GM19372 (cell line): ENCODE measurements at regions not wholly inside any gene's neighbourhood (a gene's known extent, or its start where the extent isn't known, plus 50 kb on each side); places are given as distances from the start of the nearest gene placed in this dataset.
A peak's percentile ranks its signal among the peaks of the same experiment; 100 is the strongest.
"Not testable (repeated sequence)": the region's sequence is repeated elsewhere in the genome, so short reads cannot be mapped to it uniquely, and the experiment has no call there.

ENCODE experiments used
- ATAC-seq: cut with Tn5 transposase; IDR thresholded peaks from one replicate; pipeline ENCODE4 v1.9.1; 2021; ENCODE audit warnings: mild to moderate bottlenecking, low read depth, moderate library complexity; ENCODE audit not compliant: unreplicated experiment

DNA sequence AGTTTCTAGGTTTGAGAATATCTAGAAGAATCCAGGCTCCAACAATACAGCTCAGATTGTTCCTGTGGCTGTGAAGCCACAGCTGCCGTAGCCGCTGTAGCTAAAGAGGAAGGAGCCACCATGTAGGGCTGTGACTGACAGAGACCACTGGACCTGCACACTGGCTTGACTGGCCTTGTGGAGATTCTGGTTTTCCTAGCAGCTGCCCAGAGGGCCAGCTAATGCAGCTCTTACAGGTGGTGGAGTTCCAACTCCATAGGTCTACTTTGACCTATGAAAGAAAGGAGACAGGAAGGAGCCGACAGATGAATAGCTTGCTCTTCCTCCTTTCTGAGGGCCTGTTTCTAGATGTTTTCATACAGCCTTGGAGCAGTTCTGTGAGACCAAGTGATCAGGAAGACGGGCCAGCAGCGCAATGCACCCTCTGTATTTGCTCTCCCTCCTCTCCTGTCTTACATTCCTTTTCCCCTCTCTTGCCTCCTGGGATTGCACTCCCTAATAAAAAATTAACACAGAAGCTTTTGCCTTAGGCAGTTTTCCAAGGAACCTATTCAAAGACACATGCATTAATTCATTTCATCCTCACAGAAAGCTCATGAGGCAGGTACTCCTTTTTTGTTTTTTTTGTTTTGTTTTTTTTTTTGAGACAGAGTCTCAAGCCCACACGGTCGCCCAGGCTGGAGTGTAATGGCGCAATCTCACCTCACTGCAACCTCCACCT, 51.8 kb upstream of the MYB start:
- ATAC-seq: peak; percentile 52

DNA sequence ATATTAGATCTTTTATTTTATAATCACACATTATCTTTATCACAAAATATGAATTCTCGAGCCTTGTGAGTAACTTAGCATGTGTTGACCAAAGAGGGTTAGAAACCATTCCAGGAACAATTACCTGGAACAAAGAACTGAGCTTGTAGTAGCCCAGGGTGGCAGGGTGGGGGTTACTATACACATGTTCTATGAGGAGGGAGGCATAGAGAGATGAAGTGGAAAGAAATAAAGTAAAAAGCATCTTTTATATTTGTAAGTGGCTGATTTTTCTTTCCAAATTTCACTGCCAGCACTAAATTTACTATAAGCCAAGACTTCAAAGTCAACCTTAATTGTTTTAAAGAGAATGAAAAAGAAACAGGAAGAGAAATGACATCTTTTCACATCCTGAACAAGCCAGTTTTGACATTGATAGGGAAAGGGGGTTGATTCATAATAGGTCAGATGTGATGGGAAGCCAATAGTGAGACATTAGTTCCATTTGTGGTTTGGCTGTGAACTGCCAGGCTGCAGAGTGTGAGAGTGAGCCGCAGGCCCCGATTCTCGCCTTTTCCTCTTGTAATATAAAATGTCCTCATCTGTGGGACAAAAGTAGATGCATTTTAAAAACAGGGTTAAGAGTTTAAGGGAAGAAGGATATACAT, 52.7 kb upstream of the MYB start:
- peak; percentile 81 for ATAC-seq

DNA sequence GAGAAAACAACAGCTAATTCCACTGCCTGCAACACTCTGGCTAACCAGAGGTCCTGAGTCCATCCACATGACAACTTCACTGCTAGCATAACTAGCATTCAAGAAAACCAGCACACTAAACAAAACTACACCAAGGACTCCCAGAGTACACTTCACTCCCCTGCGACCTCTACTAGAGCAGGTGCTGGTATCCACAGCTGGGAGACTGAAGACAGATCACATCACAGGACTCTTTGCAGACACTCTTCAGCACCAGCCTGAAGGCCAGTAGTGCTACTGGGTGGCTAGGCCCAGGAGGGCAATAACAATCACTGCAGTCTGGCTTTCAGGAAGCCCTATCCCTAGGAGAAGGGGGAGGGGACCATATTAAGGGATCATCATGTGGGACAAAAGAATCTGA, 54.4 kb upstream of the MYB start:
- ATAC-seq: no peak

DNA sequence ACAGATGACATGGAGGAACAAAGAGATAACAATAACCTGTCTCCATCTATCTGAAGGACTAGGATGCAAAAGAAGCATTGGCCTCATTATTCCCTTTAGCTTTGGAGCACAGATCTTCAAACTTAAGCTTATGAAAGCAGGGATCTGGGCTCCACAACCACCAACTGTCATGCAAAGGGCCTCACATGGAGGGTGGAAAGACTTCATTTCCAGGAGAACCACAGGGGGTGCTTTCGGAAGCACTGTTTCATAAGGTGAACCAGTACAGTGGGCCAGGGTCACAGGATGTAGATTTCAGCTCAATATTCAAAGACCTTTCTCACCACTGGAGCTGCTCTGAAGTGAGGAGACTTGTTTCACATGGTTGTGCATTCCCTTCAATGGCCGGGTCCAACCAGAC, 55.1 kb upstream of the MYB start:
- no peak for ATAC-seq

DNA sequence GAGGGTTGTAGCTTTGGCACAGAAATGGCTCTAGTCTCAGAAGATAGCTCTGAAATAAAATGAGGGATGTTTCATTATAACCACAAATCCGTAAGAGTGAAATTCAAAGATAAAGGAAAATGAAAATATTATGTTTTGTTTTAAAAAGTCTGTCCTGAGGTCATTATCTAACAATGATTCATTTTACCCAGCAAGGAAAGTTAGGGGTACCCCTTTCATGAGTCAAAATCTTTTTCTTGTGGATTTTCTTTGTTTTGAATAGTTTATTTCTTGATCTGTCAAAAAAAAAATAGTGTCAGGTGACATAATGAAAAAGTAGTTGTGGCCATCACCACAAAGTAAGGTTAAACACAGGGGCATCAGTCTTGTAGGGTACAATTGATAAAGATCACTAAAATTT, 59.7 kb upstream of the MYB start:
- no peak for ATAC-seq

DNA sequence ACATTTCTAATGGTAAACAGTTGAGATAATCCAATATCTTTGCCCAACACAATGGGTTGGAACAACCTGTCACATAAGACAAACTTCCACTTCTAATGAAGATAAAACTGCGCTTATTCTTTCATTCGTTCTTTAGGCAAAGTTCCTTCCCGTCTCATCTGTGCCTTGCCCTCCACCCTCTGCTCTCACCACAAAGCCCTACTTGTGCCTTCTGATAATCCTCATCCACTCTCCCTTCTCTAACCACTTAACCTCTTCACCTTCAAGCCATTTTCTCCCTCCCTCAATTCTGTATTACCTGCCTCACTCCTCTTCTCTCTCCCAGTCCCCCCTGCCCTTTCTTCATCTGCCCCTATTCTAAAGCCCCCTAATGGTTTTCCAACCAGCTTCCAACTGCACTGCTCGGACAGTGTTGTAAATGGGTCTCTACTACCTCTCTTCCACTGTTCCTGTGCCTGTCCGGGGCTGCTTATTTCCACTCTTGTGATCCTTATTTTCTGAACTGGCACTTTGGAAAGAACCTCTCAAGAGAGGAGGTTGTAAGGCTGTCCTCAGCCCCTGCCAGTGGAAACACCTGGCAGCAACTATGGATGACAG, 62.9 kb upstream of the MYB start:
- no peak for ATAC-seq

DNA sequence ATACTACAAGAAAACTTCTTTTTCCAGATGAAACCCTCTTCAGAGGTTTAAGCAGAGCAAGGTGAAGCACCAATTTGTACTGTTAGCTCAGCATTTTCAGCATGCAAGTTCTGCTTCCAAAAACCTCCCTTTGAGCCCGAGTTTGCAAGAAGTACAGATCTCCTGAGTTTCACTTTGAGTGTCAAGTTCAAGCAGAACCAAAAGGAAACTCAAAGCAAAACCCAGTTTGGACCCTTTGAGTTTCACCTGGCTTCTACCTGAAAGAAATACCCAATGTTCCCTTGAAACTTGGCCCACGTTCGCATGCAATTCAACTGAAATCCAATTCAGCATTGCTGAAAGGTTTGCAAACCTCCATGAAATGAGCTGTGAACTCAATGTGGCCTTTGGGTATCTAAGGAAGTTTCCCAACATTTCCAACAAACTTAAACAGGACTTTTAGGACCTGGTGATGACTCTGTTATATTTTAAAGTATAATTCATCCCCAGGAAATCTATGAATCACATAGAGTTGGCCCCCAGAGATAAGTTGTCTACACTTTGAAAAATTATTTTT, 62.9 kb upstream of the HBS1L start:
- ATAC-seq: no peak

DNA sequence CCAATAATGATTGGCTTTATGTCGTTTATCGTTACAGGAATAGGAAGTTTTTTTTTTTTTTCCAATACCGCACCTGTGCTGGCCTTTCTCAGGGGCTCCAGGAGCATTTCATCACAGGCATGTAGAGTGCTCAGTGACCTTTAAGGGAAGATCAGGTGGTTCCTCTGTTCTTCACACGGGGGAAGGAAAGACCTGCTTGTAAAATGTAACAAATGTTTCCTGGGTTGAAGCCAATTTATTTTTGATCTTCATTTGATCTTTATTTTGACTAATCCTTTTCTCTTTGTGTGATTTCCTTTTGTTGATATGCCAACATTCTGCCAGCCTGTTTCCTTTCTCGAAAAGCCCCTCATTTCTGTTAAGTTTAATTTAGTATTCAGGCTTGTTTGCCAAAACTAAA, 61.9 kb upstream of the HBS1L start:
- no peak for ATAC-seq

DNA sequence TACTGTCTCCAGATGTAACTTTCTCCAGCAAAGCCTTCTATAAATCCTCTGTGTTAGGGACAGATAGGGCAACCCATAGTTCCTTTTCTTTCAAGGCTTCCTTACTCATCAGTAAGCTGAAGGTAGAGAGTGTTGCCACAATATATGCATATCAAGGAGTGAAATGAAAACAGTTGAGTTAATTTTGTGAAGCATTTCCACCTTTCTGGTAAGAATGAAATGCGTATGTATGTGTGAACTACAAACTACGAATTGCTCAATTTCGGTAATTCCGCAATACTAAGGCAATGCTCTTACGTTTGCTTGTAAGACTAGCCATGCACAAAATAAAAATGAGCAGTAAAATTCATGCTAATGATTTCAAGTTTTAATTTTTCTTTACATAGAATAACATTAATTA, 61.2 kb upstream of the HBS1L start:
- no peak for ATAC-seq

DNA sequence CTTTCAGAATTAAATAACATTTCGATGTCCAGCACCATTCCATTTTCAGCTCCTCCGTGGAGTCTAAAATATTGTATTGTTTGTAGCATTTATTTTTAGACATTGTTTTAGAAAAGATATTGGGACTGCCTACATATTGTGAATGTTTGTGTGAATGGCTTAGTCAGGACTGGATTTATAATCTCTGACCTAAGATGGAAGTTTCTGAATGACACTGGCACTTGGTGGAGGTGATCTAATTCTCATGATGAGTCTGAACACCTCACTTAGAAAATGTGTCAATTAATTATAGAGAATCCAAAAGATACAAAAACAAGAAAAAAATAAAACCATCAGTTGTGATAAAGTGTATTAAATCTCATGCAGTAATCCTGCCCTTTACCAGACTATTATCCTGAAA, 60.8 kb upstream of the HBS1L start:
- no peak for ATAC-seq

DNA sequence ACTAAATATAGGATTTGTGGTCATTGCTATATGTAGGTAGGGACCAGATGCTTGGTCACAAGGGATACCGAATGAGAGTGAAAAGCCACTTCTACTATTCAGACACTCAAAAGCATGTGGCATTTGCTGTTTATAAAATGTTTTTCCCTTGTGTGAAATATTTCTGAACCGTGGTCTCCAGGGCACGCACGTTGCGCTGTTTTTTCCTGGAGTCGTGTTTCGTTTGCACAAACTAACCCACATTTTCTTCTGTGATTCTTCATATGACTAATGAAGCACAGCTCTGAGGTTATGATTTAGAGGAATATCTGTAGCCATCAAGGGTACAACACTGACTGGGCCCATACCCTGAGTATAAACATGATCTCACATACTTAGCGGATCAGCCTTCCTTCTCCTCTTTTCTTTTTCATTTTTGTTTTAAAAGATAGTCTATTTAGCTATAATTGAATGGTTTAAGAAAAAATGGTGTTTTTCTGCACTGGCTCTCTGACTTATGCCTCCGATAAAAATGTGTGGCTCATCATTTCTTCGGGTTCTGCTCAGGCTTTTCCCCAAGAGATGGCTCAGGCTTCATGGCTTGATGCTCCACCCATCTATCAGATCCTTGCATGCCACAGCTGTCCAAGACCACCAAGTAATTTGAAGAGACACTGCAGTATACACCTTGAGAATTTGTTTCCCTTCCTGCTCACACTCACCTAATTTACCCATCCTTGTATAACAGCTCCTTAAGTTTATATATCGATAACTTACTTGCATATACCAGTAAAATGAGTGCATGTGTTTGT, 59.9 kb upstream of the HBS1L start:
- ATAC-seq: peak; percentile 65

DNA sequence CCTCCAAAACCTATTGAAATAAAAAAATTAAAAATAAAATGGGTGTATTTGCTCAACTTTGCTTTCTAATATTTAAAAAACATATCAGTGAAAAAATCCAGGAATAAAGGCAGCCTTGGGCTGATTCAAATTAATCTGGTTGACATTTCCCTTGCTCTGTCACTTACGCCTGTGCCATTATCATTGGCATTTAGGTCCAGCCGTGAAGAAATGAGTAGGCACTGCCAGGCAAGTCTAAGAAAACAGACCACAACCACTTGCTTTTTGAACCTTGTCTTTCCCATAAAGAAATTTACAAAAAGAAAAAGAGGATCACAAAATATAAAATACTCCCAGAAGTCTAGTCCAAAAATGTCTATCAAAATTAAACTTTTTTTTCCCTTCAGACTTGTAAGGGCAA, 59.2 kb upstream of the HBS1L start:
- no peak for ATAC-seq

DNA sequence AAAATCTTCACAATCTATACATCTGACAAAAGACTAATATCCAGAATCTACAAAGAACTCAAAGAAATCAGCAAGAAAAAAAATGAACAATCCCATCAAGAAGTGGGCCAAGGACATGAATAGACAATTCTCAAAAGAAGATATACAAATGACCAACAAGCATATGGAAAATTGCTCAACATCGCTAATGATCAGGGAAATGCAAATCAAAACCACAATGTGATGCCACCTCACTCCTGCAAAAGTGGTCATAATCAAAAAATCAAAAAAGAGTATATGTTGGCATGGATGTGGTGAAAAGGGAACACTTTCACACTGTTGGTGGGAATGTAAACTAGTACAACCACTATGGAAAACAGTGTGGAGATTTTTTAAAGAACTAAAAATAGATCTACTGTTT, 58.3 kb upstream of the HBS1L start:
- not testable (repeated sequence) for ATAC-seq

DNA sequence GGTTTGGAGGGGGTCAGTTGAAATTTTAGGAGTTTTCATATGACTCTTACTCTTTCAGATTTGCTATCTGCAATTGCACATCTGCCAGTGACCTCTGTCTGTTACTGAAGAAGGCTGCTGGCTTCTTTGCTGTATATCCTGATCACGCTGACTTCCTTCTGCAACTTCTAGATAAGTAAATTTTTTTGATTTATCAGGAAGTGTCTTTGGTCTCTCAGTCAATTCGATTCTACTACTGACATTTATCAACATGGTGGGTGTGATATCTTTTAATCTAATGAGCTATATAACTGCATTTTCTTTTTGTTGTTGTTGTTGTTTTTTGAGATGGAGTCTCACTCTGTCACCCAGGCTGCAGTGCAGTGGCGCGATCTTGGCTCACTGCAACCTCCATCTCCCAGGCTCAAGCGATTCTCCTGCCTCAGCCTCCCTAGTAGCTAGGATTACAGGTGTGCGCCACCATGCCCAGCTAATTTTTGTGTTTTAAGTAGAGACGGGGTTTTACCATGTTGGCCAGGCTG, 55.7 kb upstream of the HBS1L start:
- ATAC-seq: not testable (repeated sequence)

DNA sequence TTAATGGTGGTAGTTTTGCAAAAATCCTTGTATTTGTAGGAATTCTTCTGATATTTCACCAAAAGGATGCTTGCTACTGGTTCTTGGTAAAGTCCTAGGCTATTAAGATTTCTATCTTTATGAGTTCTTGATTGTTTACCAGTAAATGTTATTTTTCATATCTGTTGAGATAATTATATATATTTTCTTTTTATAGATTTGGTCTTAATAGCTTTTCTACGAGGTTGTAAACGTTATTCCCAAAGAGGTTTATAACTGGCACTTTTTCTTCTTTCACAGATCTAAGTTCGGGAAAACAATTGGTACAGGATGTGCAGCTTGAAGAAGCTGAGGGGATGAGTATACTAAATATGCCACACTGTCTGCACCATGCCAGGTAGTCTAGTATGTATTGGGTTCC, 55.1 kb upstream of the HBS1L start:
- no peak for ATAC-seq

DNA sequence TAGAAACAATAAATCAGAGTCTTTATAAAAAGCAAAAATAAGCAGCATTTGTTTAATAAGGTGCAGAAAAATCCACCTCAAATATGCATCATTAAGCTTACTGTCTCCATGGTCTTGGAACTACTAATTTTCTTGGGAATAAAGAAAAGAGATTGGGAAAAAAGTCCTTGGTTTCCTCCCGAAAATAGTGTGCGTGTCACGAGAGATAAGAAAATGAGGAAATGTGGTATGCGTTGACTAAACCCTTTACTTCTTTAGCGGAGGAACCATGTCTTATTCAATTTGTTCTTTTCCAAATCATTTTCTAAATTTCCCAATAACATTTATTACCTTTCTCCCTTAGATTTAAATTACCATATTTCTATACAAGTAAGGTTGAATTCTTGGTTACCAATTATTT, 54.1 kb upstream of the HBS1L start:
- no peak for ATAC-seq

DNA sequence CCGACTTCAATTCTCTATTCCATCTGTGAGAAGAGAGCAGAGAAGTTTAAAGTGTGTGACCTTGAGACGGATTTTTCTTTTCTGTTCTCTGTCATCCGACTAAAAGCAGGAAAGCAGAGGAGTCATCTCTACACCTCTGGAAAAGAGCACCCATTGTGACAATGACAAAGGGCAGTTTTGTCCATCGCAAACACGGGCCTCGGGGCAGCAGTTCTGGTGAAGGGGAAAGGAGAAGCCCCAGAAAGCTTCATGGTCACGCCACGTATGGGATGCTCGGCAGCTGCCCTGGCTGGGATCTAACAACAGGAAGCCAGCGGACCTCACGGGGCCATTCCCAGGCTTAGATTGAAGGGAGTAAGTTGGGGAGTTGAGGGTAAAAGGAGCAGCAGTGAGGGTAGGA, 52.0 kb upstream of the HBS1L start:
- ATAC-seq: no peak

DNA sequence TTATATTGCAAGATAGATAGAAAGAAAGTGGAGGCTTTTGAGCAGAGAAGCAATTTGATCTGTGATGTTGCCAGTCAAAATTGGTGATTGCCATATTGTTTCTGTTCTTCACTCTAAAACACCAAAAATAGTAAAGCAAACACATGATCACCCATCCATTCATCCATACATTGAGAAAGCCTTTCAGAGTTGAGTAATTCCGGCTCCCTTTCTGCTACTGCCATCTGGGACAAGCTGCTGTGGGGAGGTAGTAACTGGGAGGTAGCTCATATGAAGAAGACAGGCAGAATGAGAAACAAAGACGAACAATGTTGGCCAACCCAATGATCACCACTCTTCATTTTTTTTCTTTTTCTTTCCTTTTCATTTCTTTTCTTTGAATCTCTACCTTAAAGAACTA, 51.1 kb upstream of the HBS1L start:
- ATAC-seq: no peak

DNA sequence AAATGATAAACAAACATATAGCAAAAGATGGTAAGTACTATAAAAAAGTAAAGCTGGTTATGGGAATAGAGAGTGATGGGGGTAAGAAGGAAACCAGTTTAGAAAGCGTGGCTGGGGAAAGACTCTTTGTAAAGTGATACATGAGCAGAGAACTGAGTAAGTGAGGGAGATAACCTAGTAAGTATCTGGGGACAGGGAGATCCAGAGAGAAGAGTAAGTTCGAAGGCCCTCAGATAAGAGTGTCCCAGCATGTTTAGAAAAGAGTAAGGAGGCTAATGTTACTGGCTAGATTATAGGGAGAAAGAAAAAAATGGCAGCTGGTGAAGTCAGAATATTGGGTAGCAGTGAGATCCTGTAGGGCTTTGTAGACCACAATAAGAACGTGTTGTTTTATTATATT, 50.7 kb upstream of the HBS1L start:
- no peak for ATAC-seq
